Mucosa of stomach (tissue), 1 donor: ENCODE measurements at regions not wholly inside any gene's neighbourhood (a gene's known extent, or its start where the extent isn't known, plus 50 kb on each side); places are given as distances from the start of the nearest gene placed in this dataset.

Experiments
- H3K27me3 ChIP-seq: one replicate; pipeline ENCODE4 v1.7.0; 2013; ENCODE audit warnings: mild to moderate bottlenecking, low read length; ENCODE audit not compliant: control insufficient read depth, insufficient read depth
- H3K36me3 ChIP-seq: one replicate; pipeline ENCODE4 v1.7.0; 2013; ENCODE audit warnings: low read length; ENCODE audit not compliant: control insufficient read depth, insufficient read depth
- H3K4me1 ChIP-seq: one replicate; pipeline ENCODE4 v1.7.0; 2013; ENCODE audit warnings: mild to moderate bottlenecking, low read length; ENCODE audit not compliant: control insufficient read depth, insufficient read depth
- H3K4me3 ChIP-seq: one replicate; pipeline ENCODE4 v1.7.0; 2013; ENCODE audit warnings: low read length
- H3K9ac ChIP-seq: one replicate; pipeline ENCODE4 v1.7.0; 2013; ENCODE audit warnings: mild to moderate bottlenecking, low read length, moderate library complexity
- H3K9me3 ChIP-seq: one replicate; pipeline ENCODE4 v1.7.0; 2013; ENCODE audit warnings: mild to moderate bottlenecking, low read length, moderate library complexity; ENCODE audit not compliant: control insufficient read depth
- donor health status: Pancreatic carcinoma.

GRCh38 chr6:138598562-138599173 lies 99.4 kb upstream of the NHSL1 start:
- no peaks in the 10 kb centered on the region for H3K27me3 ChIP-seq
- H3K4me1 ChIP-seq = no peaks in the 10 kb centered on the region
- H3K9ac ChIP-seq = no peak overlapping the region
- no peak overlapping the region for H3K4me3 ChIP-seq
- H3K36me3 ChIP-seq = no peaks in the 10 kb centered on the region
- H3K9me3 ChIP-seq = no peaks in the 10 kb centered on the region

DNA sequence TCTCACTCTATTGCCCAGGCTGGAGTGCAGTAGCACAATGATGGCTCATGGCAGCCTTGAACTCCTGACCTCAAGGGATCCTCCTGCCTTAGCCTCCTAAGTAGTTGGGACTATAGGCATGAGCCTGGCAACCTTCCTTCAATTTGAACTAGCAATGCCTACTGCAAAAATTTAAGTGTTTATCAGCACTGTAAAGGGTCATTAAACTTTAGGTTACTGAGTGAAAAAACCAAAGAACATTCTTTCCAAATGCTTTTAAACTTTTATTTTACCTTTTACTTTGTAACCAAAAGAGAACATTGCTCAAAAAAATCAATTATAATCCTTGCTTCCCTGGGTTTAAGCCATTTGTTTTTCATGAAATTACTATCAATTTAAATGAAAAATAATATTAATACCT lies 101.0 kb upstream of the NHSL1 start:
- Histone ChIP-seq H3K36me3 (no peaks in the 10 kb centered on the region), H3K9ac (no peak overlapping the region), H3K4me1 (no peaks in the 10 kb centered on the region), H3K27me3 (no peaks in the 10 kb centered on the region), H3K4me3 (no peak overlapping the region), H3K9me3 (no peaks in the 10 kb centered on the region)

DNA sequence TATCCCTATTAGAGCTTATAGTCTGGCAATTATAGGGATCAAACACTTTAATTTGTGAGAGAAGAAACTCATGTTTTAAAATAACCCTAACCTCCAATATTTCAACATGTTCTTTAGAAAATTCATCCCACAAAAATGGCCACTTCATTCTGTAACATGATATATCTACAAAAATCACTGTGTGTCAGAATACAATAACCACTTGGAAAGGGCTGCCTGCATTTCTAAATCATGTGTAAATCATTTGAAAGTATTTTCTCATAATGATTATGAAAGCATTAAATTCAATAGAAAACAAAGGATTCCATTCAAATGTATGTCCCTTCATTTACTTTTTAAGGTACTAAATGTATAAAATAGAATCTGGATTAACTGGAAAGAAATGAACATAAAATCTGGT lies 101.4 kb upstream of the NHSL1 start:
- no peaks in the 10 kb centered on the region for H3K9me3 ChIP-seq
- H3K4me3 ChIP-seq = no peak overlapping the region
- H3K27me3 ChIP-seq = no peaks in the 10 kb centered on the region
- no peaks in the 10 kb centered on the region for H3K4me1 ChIP-seq
- H3K36me3 ChIP-seq = no peaks in the 10 kb centered on the region
- H3K9ac ChIP-seq = no peak overlapping the region

GRCh38 chr6:138601128-138601527 lies 101.8 kb upstream of the NHSL1 start:
- Histone ChIP-seq H3K4me3 (no peak overlapping the region), H3K36me3 (no peaks in the 10 kb centered on the region), H3K9ac (no peak overlapping the region), H3K27me3 (no peaks in the 10 kb centered on the region), H3K4me1 (no peaks in the 10 kb centered on the region), H3K9me3 (no peaks in the 10 kb centered on the region)

GRCh38 chr6:138605958-138606357 lies 106.7 kb upstream of the NHSL1 start:
- no peaks in the 10 kb centered on the region for H3K4me1 ChIP-seq
- H3K27me3 ChIP-seq = no peaks in the 10 kb centered on the region
- H3K36me3 ChIP-seq = no peaks in the 10 kb centered on the region
- H3K4me3 ChIP-seq = no peak overlapping the region
- no peak overlapping the region for H3K9ac ChIP-seq
- H3K9me3 ChIP-seq = no peaks in the 10 kb centered on the region

DNA sequence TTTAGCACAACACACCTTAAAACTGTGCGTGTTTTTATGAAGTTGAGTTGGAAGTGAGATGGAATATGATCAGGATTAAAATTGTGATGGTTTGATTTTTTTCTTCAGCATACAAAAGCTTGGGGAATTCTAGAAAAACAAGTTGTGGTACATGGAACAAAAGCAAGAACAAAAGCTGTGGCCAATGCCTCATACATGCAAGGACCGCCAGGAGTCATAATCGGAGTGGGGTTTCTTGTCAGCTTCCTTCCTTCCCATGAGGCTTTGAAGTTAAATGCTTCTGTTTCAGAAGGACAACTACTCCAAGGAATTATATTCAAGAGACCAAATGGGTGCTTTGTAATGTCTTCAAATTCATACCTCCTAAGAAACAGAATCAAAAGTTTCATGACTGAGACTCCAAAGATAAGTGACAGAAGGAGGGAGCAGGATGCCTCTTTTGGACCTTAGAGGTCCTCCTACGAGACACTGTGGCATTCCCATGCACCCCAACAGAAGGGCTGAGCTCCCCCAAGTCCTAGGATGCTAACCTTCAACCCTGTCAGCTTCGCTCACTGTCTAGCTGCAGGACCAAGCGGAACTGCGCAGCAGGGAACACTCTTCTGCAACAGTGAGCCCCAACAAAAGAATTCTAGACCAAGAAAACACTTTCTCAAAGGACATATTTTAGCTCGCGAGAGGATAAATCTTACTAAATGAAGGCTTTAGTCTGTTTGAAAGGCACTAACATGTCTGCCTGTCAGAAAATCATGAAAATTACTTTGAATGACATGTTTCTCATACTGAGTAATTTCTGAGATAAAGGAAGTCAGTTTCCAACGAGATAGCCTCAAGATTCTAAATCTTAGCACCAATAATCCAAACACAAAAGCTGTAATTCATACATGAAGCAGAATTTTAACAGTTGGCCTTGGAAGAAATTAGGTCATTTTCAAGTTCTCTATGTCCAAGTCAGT lies 108.5 kb upstream of the NHSL1 start:
- H3K9ac ChIP-seq = no peak overlapping the region
- no peaks in the 10 kb centered on the region for H3K4me1 ChIP-seq
- no peaks in the 10 kb centered on the region for H3K27me3 ChIP-seq
- no peak overlapping the region for H3K4me3 ChIP-seq
- H3K36me3 ChIP-seq = no peaks in the 10 kb centered on the region
- H3K9me3 ChIP-seq = no peaks in the 10 kb centered on the region

DNA sequence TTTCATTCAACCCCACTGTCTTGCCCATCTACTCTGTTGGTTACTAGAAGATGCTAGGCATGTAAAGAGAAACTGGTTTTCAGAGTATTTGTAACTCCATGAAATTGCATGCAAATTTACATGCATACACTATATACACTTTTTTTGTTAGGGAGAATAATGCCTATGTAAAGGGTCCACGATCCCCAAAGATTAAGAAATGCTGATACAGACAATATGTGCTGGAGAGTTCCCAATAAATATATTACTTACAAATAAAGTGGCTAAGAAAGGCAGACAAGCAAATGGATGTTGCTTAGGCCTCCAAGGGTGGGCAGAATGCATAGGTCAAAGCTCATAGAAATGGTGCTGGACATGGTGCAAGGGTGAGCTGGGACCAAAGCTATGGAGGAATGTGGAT lies 109.6 kb upstream of the NHSL1 start:
- H3K9ac ChIP-seq = no peak overlapping the region
- no peak overlapping the region for H3K4me3 ChIP-seq
- no peaks in the 10 kb centered on the region for H3K27me3 ChIP-seq
- no peaks in the 10 kb centered on the region for H3K36me3 ChIP-seq
- H3K4me1 ChIP-seq = no peaks in the 10 kb centered on the region
- no peaks in the 10 kb centered on the region for H3K9me3 ChIP-seq

GRCh38 chr6:138609801-138610430 lies 110.6 kb upstream of the NHSL1 start:
- H3K36me3 ChIP-seq = no peaks in the 10 kb centered on the region
- H3K9ac ChIP-seq = no peak overlapping the region
- H3K4me3 ChIP-seq = no peak overlapping the region
- H3K27me3 ChIP-seq = no peaks in the 10 kb centered on the region
- no peaks in the 10 kb centered on the region for H3K4me1 ChIP-seq
- H3K9me3 ChIP-seq = no peaks in the 10 kb centered on the region

GRCh38 chr6:138610816-138611215 lies 111.5 kb upstream of the NHSL1 start:
- Histone ChIP-seq H3K36me3 (no peaks in the 10 kb centered on the region), H3K27me3 (no peaks in the 10 kb centered on the region), H3K4me1 (no peaks in the 10 kb centered on the region), H3K4me3 (no peak overlapping the region), H3K9ac (no peak overlapping the region), H3K9me3 (no peaks in the 10 kb centered on the region)

DNA sequence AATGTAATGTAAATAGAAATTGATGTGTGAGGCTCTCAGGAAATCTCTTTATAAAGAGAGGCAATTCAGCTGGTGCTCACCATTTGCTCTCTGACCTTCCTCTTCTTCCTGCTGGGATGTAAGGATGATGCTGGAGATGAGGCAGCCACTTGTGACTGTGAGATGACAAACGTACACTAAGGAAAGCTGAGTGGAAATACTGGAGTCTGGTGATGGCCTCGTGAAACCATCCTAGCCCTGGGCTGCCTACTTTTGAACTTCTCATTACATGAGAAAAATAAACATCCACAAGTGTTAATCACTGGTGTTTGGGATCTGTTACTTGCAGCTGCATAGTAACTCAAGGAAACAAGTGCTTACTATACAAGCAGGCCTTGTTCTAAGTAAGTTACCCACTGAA lies 114.9 kb upstream of the NHSL1 start:
- H3K9me3 ChIP-seq = no peaks in the 10 kb centered on the region
- no peaks in the 10 kb centered on the region for H3K4me1 ChIP-seq
- no peaks in the 10 kb centered on the region for H3K36me3 ChIP-seq
- no peak overlapping the region for H3K4me3 ChIP-seq
- no peak overlapping the region for H3K9ac ChIP-seq
- no peaks in the 10 kb centered on the region for H3K27me3 ChIP-seq

DNA sequence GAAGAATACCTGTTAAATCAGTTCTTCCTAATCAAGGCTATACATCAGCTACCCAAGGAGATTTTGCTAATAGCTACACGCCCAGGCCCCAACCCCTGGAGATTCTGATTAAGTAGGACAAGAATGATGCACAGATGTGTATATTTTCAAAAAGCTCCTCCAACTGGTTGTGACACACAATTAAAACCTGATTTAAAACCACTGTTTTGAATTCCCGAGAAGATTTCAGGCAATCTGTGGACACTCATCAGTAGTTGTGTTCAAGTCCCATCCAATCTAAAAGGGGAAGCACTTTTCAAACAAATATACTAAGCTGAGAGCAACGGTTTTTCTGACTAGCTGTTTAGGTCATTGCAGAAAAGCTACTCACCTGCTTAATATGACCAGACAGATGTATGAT lies 118.9 kb upstream of the NHSL1 start:
- Histone ChIP-seq H3K36me3 (no peaks in the 10 kb centered on the region), H3K4me3 (no peak overlapping the region), H3K9ac (no peak overlapping the region)

DNA sequence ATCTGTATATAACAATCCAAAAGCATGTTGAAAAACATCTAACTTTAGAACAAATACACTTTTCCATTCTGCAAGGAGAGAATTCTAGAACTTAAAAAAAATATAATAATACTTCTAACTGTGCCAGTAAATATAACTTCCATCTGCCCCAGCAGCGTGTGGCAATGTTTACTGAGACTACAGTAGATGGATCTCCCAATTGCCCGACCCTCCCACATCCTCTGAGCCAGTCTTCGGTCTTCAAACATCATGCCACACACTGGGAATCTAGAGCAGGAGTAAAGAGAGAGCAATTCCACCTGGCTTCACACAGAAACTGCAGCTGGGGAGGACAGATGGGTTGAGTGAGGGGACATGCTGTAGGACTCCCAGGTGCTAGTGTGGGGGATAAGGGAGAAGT lies 121.3 kb upstream of the NHSL1 start:
- no peaks in the 10 kb centered on the region for H3K36me3 ChIP-seq
- H3K9ac ChIP-seq = no peak overlapping the region
- H3K27me3 ChIP-seq = no peaks in the 10 kb centered on the region
- no peak overlapping the region for H3K4me3 ChIP-seq
- no peaks in the 10 kb centered on the region for H3K4me1 ChIP-seq
- H3K9me3 ChIP-seq = no peaks in the 10 kb centered on the region

More for the DNA sequence above, 118.9 kb upstream of the NHSL1 start:
- Histone ChIP-seq H3K4me1 (no peaks in the 10 kb centered on the region), H3K27me3 (no peaks in the 10 kb centered on the region), H3K9me3 (no peaks in the 10 kb centered on the region)
